H1 (cell line): ENCODE measurements at regions not wholly inside any gene's neighbourhood (a gene's known extent, or its start where the extent isn't known, plus 50 kb on each side); places are given as distances from the start of the nearest gene placed in this dataset.

Experiments used
- RBBP5 ChIP-seq: IDR thresholded peaks from 2 replicates; pipeline ENCODE4 v1.7.1; 2012; ENCODE audit warnings: low read depth, mild to moderate bottlenecking, inconsistent platforms, low read length, moderate library complexity, borderline replicate concordance
- SAP30 ChIP-seq: fragments of 300-600 bp; sonication (generic); IDR thresholded peaks from 2 replicates; pipeline ENCODE4 v1.7.1; 2012; ENCODE audit warnings: low read length, moderate library complexity, mild to moderate bottlenecking, inconsistent platforms; ENCODE audit not compliant: insufficient read depth, insufficient replicate concordance

DNA sequence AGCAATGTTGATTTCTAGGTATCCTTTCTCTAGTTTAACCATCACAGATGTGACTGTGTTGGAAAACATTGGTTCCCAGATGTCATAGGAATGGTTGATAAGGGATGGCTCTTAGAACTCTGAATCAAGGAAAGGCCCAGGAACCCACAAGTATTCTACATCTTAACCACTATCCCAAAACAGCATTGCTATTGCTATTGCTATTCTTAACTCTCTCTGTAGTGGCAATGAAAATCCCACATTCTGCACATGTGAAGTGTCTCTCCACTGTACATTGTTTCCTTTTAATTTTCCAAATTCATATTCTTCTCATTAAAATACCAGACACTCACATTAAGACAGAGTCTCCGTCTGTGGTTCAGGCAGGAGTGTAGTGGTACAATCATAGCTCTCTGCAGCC lies 420.4 kb upstream of the RUNX1 start (continued):
- TF ChIP-seq SAP30 (no peak), RBBP5 (no peak)
